ENCODE measurements at regions not wholly inside any gene's neighbourhood (a gene's known extent, or its start where the extent isn't known, plus 50 kb on each side); places are given as distances from the start of the nearest gene placed in this dataset.

- DNase-seq, result no peak
Observed at GRCh38 chr1:185497177-185497576, 180.1 kb upstream of the IVNS1ABP start.

GRCh38 chr1:185495898-185496297, 178.9 kb upstream of the IVNS1ABP start:
- no peak for DNase-seq

- DNase-seq, result no peak
Observed at GRCh38 chr1:185495007-185495406, 178.0 kb upstream of the IVNS1ABP start.

GRCh38 chr1:185492089-185492825, 175.2 kb upstream of the IVNS1ABP start:
- no peak for DNase-seq

- no peak for DNase-seq
Observed at GRCh38 chr1:185491604-185492003, 174.6 kb upstream of the IVNS1ABP start.

- no peak for DNase-seq
Observed at GRCh38 chr1:185490924-185491323, 173.9 kb upstream of the IVNS1ABP start.

- DNase-seq, result no peak
Observed at GRCh38 chr1:185489406-185489805, 172.4 kb upstream of the IVNS1ABP start.

GRCh38 chr1:185488808-185489207, 171.8 kb upstream of the IVNS1ABP start:
- no peak for DNase-seq

- DNase-seq, result no peak
Observed at GRCh38 chr1:185487936-185488335, 170.9 kb upstream of the IVNS1ABP start.

GRCh38 chr1:185487026-185487425, 170.0 kb upstream of the IVNS1ABP start:
- no peak for DNase-seq

GRCh38 chr1:185486346-185486745, 169.3 kb upstream of the IVNS1ABP start:
- DNase-seq, result no peak

- DNase-seq, result no peak
Observed at GRCh38 chr1:185483664-185484450, 166.8 kb upstream of the IVNS1ABP start.

GRCh38 chr1:185483217-185483616, 166.2 kb upstream of the IVNS1ABP start:
- DNase-seq, result no peak

- no peak for DNase-seq
Observed at GRCh38 chr1:185480545-185480944, 163.5 kb upstream of the IVNS1ABP start.

- DNase-seq, result no peak
Observed at GRCh38 chr1:185479796-185480195, 162.8 kb upstream of the IVNS1ABP start.

GRCh38 chr1:185478877-185479276, 161.8 kb upstream of the IVNS1ABP start:
- no peak for DNase-seq

- DNase-seq, result no peak
Observed at GRCh38 chr1:185477638-185478580, 160.9 kb upstream of the IVNS1ABP start.

- no peak for DNase-seq
Observed at GRCh38 chr1:185474440-185475149, 157.6 kb upstream of the IVNS1ABP start.

- no peak for DNase-seq
Observed at GRCh38 chr1:185473186-185473585, 156.1 kb upstream of the IVNS1ABP start.

- no peak for DNase-seq
Observed at GRCh38 chr1:185468626-185469025, 151.6 kb upstream of the IVNS1ABP start.

GRCh38 chr1:185467122-185467521, 150.1 kb upstream of the IVNS1ABP start:
- no peak for DNase-seq

- DNase-seq, result no peak
Observed at GRCh38 chr1:185464777-185465176, 147.7 kb upstream of the IVNS1ABP start.

GRCh38 chr1:185463433-185463832, 146.4 kb upstream of the IVNS1ABP start:
- DNase-seq, result no peak

Data from NCI-H510A (cell line).